ENCODE measurements at regions not wholly inside any gene's neighbourhood (a gene's known extent, or its start where the extent isn't known, plus 50 kb on each side); places are given as distances from the start of the nearest gene placed in this dataset.
"Not testable (repeated sequence)": the region's sequence is repeated elsewhere in the genome, so short reads cannot be mapped to it uniquely, and the experiment has no call there.

- not testable (repeated sequence) for H3K9ac ChIP-seq; H3K4me1 ChIP-seq; H4K20me1 ChIP-seq (ENCODE audit: low read depth); H3K27ac Mint-ChIP-seq; H3K36me3 ChIP-seq; H3K79me2 ChIP-seq (ENCODE audit: low read depth); H3K4me3 Mint-ChIP-seq; DNase-seq (ENCODE audit: low spot score); H3K27me3 ChIP-seq; H3F3A ChIP-seq (ENCODE audit: low read depth); H3K36me3 Mint-ChIP-seq; H3K27ac ChIP-seq; H3K4me1 Mint-ChIP-seq; H3K27me3 Mint-ChIP-seq (ENCODE audit: insufficient read depth, low read depth); H3K4me3 ChIP-seq; H3K9me3 ChIP-seq (ENCODE audit: low read depth); H3K4me2 ChIP-seq; H2AFZ ChIP-seq (replicated peaks)
- peaks cover 16% of the 10 kb centered on the region for H3K9me3 Mint-ChIP-seq
These were observed 72.4 kb downstream of the HNRNPD start for GRCh38 chr4:82301390-82301789.

- Histone ChIP-seq H3K9ac (no peak overlapping the region), H3K4me2 (no peak overlapping the region), H3K27ac (no peak overlapping the region), H3F3A (ENCODE audit: low read depth) (no peaks in the 10 kb centered on the region), H3K4me1 (no peaks in the 10 kb centered on the region), H3K27me3 (no peaks in the 10 kb centered on the region), H3K4me3 (no peak overlapping the region), H3K36me3 (no peaks in the 10 kb centered on the region), H2AFZ (replicated peaks) (no peak overlapping the region), H3K9me3 (ENCODE audit: low read depth) (no peaks in the 10 kb centered on the region), H3K79me2 (ENCODE audit: low read depth) (no peaks in the 10 kb centered on the region), H4K20me1 (ENCODE audit: low read depth) (no peaks in the 10 kb centered on the region)
- Mint-ChIP-seq H3K36me3 (no peaks in the 10 kb centered on the region), H3K27me3 (ENCODE audit: insufficient read depth, low read depth) (no peaks in the 10 kb centered on the region), H3K4me3 (no peak overlapping the region), H3K9me3 (no peaks in the 10 kb centered on the region), H3K27ac (no peak overlapping the region), H3K4me1 (no peaks in the 10 kb centered on the region)
- TF ChIP-seq EZH2phosphoT487 (IDR thresholded peaks at IDR 0.05) = no peak
- no peak for TF ChIP-seq EZH2 (IDR thresholded peaks at IDR 0.05)
- no peak for TF ChIP-seq CTCF (IDR thresholded peaks at IDR 0.05)
- no peak for DNase-seq (ENCODE audit: low spot score)
These were observed 80.5 kb downstream of the HNRNPD start for GRCh38 chr4:82293304-82293703.

- peaks cover 3% of the 10 kb centered on the region for H3K4me1 Mint-ChIP-seq
- Histone ChIP-seq H3K27me3 (peaks cover 12% of the 10 kb centered on the region), H3K79me2 (ENCODE audit: low read depth) (no peaks in the 10 kb centered on the region), H3K36me3 (no peaks in the 10 kb centered on the region), H4K20me1 (ENCODE audit: low read depth) (no peaks in the 10 kb centered on the region), H3K4me1 (no peaks in the 10 kb centered on the region), H3K9me3 (ENCODE audit: low read depth) (no peaks in the 10 kb centered on the region), H3K4me3 (no peak overlapping the region), H3K4me2 (no peak overlapping the region), H3K9ac (no peak overlapping the region), H3F3A (ENCODE audit: low read depth) (no peaks in the 10 kb centered on the region), H2AFZ (replicated peaks) (no peak overlapping the region), H3K27ac (no peak overlapping the region)
- H3K27me3 Mint-ChIP-seq (ENCODE audit: insufficient read depth, low read depth) = peaks cover 2% of the 10 kb centered on the region
- no peak overlapping the region for H3K27ac Mint-ChIP-seq
- no peak for TF ChIP-seq CTCF (IDR thresholded peaks at IDR 0.05)
- no peak for TF ChIP-seq EZH2 (IDR thresholded peaks at IDR 0.05)
- TF ChIP-seq EZH2phosphoT487 (IDR thresholded peaks at IDR 0.05) = no peak
- H3K9me3 Mint-ChIP-seq = no peaks in the 10 kb centered on the region
- H3K4me3 Mint-ChIP-seq = no peak overlapping the region
- DNase-seq (ENCODE audit: low spot score) = no peak
- H3K36me3 Mint-ChIP-seq = no peaks in the 10 kb centered on the region
These were observed 86.1 kb downstream of the HNRNPD start for GRCh38 chr4:82287720-82288119.

- Mint-ChIP-seq H3K27me3 (ENCODE audit: insufficient read depth, low read depth) (peaks cover 2% of the 10 kb centered on the region), H3K9me3 (no peaks in the 10 kb centered on the region), H3K36me3 (no peaks in the 10 kb centered on the region), H3K4me1 (peaks cover 3% of the 10 kb centered on the region), H3K27ac (no peak overlapping the region), H3K4me3 (peak overlapping the region; percentile 85)
- Histone ChIP-seq H3K4me1 (no peaks in the 10 kb centered on the region), H3K4me2 (peak overlapping the region; percentile 88), H3K79me2 (ENCODE audit: low read depth) (no peaks in the 10 kb centered on the region), H3K27ac (no peak overlapping the region), H3F3A (ENCODE audit: low read depth) (no peaks in the 10 kb centered on the region), H2AFZ (replicated peaks) (peak overlapping the region; percentile 87), H3K9me3 (ENCODE audit: low read depth) (no peaks in the 10 kb centered on the region), H3K9ac (no peak overlapping the region), H3K27me3 (peaks cover 12% of the 10 kb centered on the region), H3K4me3 (peak overlapping the region; percentile 56), H4K20me1 (ENCODE audit: low read depth) (no peaks in the 10 kb centered on the region), H3K36me3 (no peaks in the 10 kb centered on the region)
- TF ChIP-seq CTCF (IDR thresholded peaks at IDR 0.05) (peak; percentile 98), EZH2phosphoT487 (IDR thresholded peaks at IDR 0.05) (no peak)
- DNase-seq (ENCODE audit: low spot score) = peak; percentile 99
These were observed 88.7 kb downstream of the HNRNPD start for GRCh38 chr4:82284858-82285805.

Data from neural progenitor cell (in vitro differentiated cells).